GM12878 (cell line): ENCODE measurements at regions not wholly inside any gene's neighbourhood (a gene's known extent, or its start where the extent isn't known, plus 50 kb on each side); places are given as distances from the start of the nearest gene placed in this dataset.

ENCODE experiments used
- ATAC-seq: fragments of 200-7000 bp; cut with Tn5 transposase; 3 replicates; pipeline ENCODE4 v1.9.1; 2020; ENCODE audit warnings: mild to moderate bottlenecking, moderate library complexity
- BruUV-seq: library from RNA; stranded (reverse); fragments of 400-500 nt; replicated peaks from 2 replicates; lab custom pipeline; 2021; lab: Mats Ljungman, UMichigan
- CTCF ChIA-PET: fragments of 300-600 bp; sonication (Branson Sonifier 250); formaldehyde crosslinking; extraction: SDS; loops from one replicate; lab custom pipeline; 2021; ENCODE audit warnings: inconsistent platforms; lab: Yijun Ruan, JAX
- POLR2A ChIA-PET: fragments of 350-600 bp; formaldehyde crosslinking; extraction: SDS; loops from one replicate; lab custom pipeline; 2021; ENCODE audit warnings: inconsistent platforms; lab: Charles Lee
- RAD21 ChIA-PET: fragments of 300-600 bp; sonication (Branson Sonifier 250); formaldehyde crosslinking; loops from one replicate; lab custom pipeline; 2023; ENCODE audit warnings: antibody characterized with exemption; ENCODE audit not compliant: unreplicated experiment; lab: Charles Lee
- SMC1A ChIA-PET: fragments of 300-600 bp; sonication (Branson Sonifier 250); formaldehyde crosslinking; loops from one replicate; lab custom pipeline; 2023; ENCODE audit not compliant: unreplicated experiment, uncharacterized antibody; lab: Charles Lee
- DNase-seq: peaks from one replicate; pipeline ENCODE4 v3.0.0-alpha.2; 2011; ENCODE audit warnings: low read depth, low spot score
- FAIRE-seq: peaks from 3 replicates; lab custom pipeline; 2011; peaks lifted over from hg19 to GRCh38; lab: Jason Lieb, UNC
- H2AFZ ChIP-seq: 2 replicates; pipeline ENCODE4 v1.6.0; 2011; ENCODE audit warnings: low read depth, low read length, control low read depth; ENCODE audit not compliant: control insufficient read depth
- H3K27ac ChIP-seq: 2 replicates; pipeline ENCODE4 v1.5.1; 2011; ENCODE audit warnings: control low read depth; ENCODE audit not compliant: control insufficient read depth, insufficient read depth
- H3K27me3 ChIP-seq, 2 experiments: replicated peaks in 1 of 2; 2 replicates each; pipeline versions ENCODE4 v1.6.0 to v1.6.1; 2011; ENCODE audit warnings: low read length in 1 of 2; ENCODE audit not compliant: control insufficient read depth in 2 of 2, insufficient read depth in 2 of 2
- H3K36me3 ChIP-seq, 2 experiments: 2 replicates each; pipeline ENCODE4 v1.5.1; 2011; ENCODE audit warnings: low read length in 1 of 2; ENCODE audit not compliant: control insufficient read depth in 2 of 2, insufficient read depth in 2 of 2
- H3K4me1 ChIP-seq: 2 replicates; pipeline ENCODE4 v1.6.1; 2011; ENCODE audit warnings: mild to moderate bottlenecking, low read length, moderate library complexity, mixed read lengths; ENCODE audit not compliant: control insufficient read depth, insufficient read depth
- H3K4me2 ChIP-seq: 2 replicates; pipeline ENCODE4 v1.6.0; 2011; ENCODE audit warnings: control low read depth; ENCODE audit not compliant: control insufficient read depth, insufficient read depth
- H3K4me3 ChIP-seq: fragments of 200-600 bp; sonication (generic); 2 replicates; pipeline ENCODE4 v1.5.1; 2016
- H3K79me2 ChIP-seq: 2 replicates; pipeline ENCODE4 v1.6.0; 2011; ENCODE audit warnings: low read length; ENCODE audit not compliant: control insufficient read depth, insufficient read depth
- H3K9ac ChIP-seq: 2 replicates; pipeline ENCODE4 v1.8.0; 2011; ENCODE audit warnings: low read length, control low read depth, mixed read lengths; ENCODE audit not compliant: control insufficient read depth, insufficient read depth
- H3K9me3 ChIP-seq: replicated peaks from 3 replicates; pipeline ENCODE4 v1.5.1; 2011; ENCODE audit warnings: mild to moderate bottlenecking, low read length; ENCODE audit not compliant: control insufficient read depth, insufficient read depth
- H4K20me1 ChIP-seq: 2 replicates; pipeline ENCODE4 v1.6.0; 2011; ENCODE audit not compliant: control insufficient read depth, insufficient read depth
- CHD1 ChIP-seq: IDR thresholded peaks from 2 replicates; pipeline ENCODE4 v1.6.1; 2012; ENCODE audit warnings: low read depth, low read length, improper control_type of control experiment
- EED ChIP-seq: sonication (generic); IDR thresholded peaks from 2 replicates; pipeline ENCODE4 v1.6.1; 2016; ENCODE audit warnings: antibody characterized with exemption, low read depth
- EP300 ChIP-seq, 2 experiments: fragments of 150-350 bp in 1 of 2; IDR thresholded peaks; 2 replicates each; pipeline ENCODE4 v1.6.1; 2011 to 2012; ENCODE audit warnings: low read depth in 2 of 2, low read length in 2 of 2, borderline replicate concordance in 1 of 2, improper control_type of control experiment in 1 of 2, inconsistent platforms in 1 of 2; ENCODE audit not compliant: control insufficient read depth in 1 of 2
- IKZF2 ChIP-seq, 2 experiments: fragments of 450-650 bp; IDR thresholded peaks; 2 replicates each; pipeline ENCODE4 v1.6.1; 2017; ENCODE audit warnings: mild to moderate bottlenecking in 2 of 2, moderate library complexity in 2 of 2
- LARP7 ChIP-seq: fragments of 450-650 bp; IDR thresholded peaks from 2 replicates; pipeline ENCODE4 v1.6.1; 2017; ENCODE audit warnings: mild to moderate bottlenecking
- MLLT1 ChIP-seq: fragments of 450-650 bp; IDR thresholded peaks from 2 replicates; pipeline ENCODE4 v1.6.1; 2016; ENCODE audit warnings: mild to moderate bottlenecking
- MYC ChIP-seq: IDR thresholded peaks from 2 replicates; pipeline ENCODE4 v1.6.1; 2011; ENCODE audit warnings: mild to moderate bottlenecking, low read length, moderate library complexity, inconsistent platforms; ENCODE audit not compliant: insufficient read depth, insufficient replicate concordance, insufficient read length, severe bottlenecking
- NFYB ChIP-seq: IDR thresholded peaks from 2 replicates; pipeline ENCODE4 v1.6.1; 2011; ENCODE audit warnings: low read depth, mild to moderate bottlenecking, low read length, improper control_type of control experiment, moderate library complexity; ENCODE audit not compliant: insufficient read depth
- PAX5 ChIP-seq: IDR thresholded peaks from 2 replicates; pipeline ENCODE4 v1.6.1; 2011; ENCODE audit warnings: low read depth, low read length, borderline replicate concordance
- POLR2A ChIP-seq: IDR thresholded peaks from 2 replicates; pipeline ENCODE4 v1.6.1; 2011; ENCODE audit warnings: low read depth, mild to moderate bottlenecking, low read length
- YY1 ChIP-seq: IDR thresholded peaks from 2 replicates; pipeline ENCODE4 v1.6.1; 2011; ENCODE audit warnings: low read depth, mild to moderate bottlenecking, low read length
- ZNF384 ChIP-seq: IDR thresholded peaks from 2 replicates; pipeline ENCODE4 v1.6.1; 2012; ENCODE audit warnings: low read depth, mild to moderate bottlenecking, low read length, improper control_type of control experiment, borderline replicate concordance
- WGBS: methylation state at CpG from one replicate; pipeline ENCODE4 v1.1.6; 2016; ENCODE audit warnings: low lambda C conversion rate; ENCODE audit not compliant: insufficient replicate concordance, insufficient coverage; ENCODE audit errors: missing lambda C conversion rate; 5-methylcytosine and 5-hydroxymethylcytosine counted together
- in situ Hi-C: fragments of 300-500 bp; cut with MboI; formaldehyde crosslinking; loops from 9 replicates; pipeline ENCODE4 v1.14.3; 2018; ENCODE audit warnings: mixed read lengths
- intact Hi-C: fragments of 100-400 bp; cut with micrococcal nuclease; formaldehyde crosslinking; loops from one replicate; pipeline ENCODE4 v1.14.2; 2022; ENCODE audit not compliant: unreplicated experiment

- ChIA-PET RAD21 (no interaction called here), SMC1A (no interaction called here), CTCF (no interaction called here), POLR2A (no interaction called here)
- Histone ChIP-seq H3K79me2 (no peaks in the 10 kb centered on the region), H3K27me3 (no peaks in the 10 kb centered on the region), H3K9me3 (no peaks in the 10 kb centered on the region; the same call in 2 of the 3 replicates), H3K27ac (no peak overlapping the region), H3K9ac (no peak overlapping the region), H2AFZ (no peak overlapping the region), H3K4me3 (no peak overlapping the region), H3K4me2 (no peak overlapping the region), H3K4me1 (no peaks in the 10 kb centered on the region), H4K20me1 (no peaks in the 10 kb centered on the region), H3K36me3 (no peaks in the 10 kb centered on the region)
- in situ Hi-C loops = no loop called here
- 31% methylated on average over 25 of the region's 25 CpGs for WGBS
- no peak for ATAC-seq
- TF ChIP-seq EED (no peak), NFYB (no peak), YY1 (no peak), ZNF384 (no peak), CHD1 (no peak), EP300 (IDR thresholded peaks at IDR 0.05; ENCODE audit: borderline replicate concordance in 1 of 2, control insufficient read depth in 1 of 2, low read depth in 2 of 2, low read length in 2 of 2) (no peak), MLLT1 (no peak), PAX5 (no peak), LARP7 (no peak), MYC (no peak), POLR2A (no peak), IKZF2 (IDR thresholded peaks at IDR 0.05) (no peak)
- no peak for FAIRE-seq
- DNase-seq = no peak
- intact Hi-C loops = no loop called here
- BruUV-seq = no TSS peak
These were observed 93.7 kb upstream of the C1orf174 start for GRCh38 chr1:3993619-3994375.
